ENCODE measurements at regions not wholly inside any gene's neighbourhood (a gene's known extent, or its start where the extent isn't known, plus 50 kb on each side); places are given as distances from the start of the nearest gene placed in this dataset.

DNA sequence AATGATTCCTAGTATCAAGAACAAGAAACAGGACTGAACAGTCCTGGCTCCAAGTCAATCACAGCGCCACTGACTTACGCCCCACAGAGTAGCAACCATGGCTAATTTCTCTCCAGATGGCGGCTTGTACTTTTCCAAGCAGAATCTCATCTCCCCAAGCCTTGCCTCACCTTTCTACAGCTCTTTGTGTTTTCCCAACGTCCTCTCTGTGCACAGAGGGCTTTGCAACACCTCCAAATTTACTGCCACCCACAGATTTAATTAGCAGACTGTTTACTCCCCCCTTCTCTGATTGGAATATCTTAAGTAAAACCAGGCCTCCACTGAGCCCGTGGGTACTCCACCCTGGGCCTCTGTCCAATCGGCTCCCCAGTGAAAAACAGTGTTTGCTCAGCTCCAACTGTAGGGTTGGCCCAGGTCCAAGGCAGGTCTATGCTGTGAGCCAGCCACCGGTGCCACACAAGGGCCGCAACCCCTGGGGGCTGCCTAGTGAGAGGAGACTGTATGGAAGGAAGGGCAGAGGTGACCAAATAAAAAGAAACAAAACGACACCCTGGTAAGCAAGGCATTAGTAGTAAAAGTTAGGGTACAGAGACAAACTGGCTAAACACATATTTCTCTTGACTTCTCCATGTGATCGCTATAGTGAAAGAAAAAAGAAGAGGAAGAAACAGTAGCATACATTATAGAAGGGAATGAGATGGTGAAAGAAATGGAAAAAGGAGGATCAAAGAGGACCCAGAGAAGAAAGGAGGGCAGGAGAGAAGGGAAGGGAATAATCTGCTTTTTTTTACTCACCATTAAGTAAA, 128.4 kb upstream of the SOD1 start:
- TF ChIP-seq GABPA (IDR thresholded peaks at IDR 0.05; ENCODE audit: low read depth) (no peak), POLR2A (IDR thresholded peaks at IDR 0.05; ENCODE audit: low read depth, low read length) (no peak), MTA2 (IDR thresholded peaks at IDR 0.05; ENCODE audit: low read depth) (no peak), ZNF274 (IDR thresholded peaks at IDR 0.05; ENCODE audit: insufficient read depth, insufficient read length) (no peak), EZH2 (IDR thresholded peaks at IDR 0.05; ENCODE audit: borderline replicate concordance, control insufficient read depth, low read depth, low read length) (no peak), POLR2AphosphoS5 (IDR thresholded peaks at IDR 0.05; ENCODE audit: low read length) (no peak), CHD2 (IDR thresholded peaks at IDR 0.05; ENCODE audit: borderline replicate concordance, low read depth, low read length) (no peak), JUND (IDR thresholded peaks at IDR 0.05; ENCODE audit: low read depth, low read length) (no peak)
- TF ChIP-seq, protein P1, sequence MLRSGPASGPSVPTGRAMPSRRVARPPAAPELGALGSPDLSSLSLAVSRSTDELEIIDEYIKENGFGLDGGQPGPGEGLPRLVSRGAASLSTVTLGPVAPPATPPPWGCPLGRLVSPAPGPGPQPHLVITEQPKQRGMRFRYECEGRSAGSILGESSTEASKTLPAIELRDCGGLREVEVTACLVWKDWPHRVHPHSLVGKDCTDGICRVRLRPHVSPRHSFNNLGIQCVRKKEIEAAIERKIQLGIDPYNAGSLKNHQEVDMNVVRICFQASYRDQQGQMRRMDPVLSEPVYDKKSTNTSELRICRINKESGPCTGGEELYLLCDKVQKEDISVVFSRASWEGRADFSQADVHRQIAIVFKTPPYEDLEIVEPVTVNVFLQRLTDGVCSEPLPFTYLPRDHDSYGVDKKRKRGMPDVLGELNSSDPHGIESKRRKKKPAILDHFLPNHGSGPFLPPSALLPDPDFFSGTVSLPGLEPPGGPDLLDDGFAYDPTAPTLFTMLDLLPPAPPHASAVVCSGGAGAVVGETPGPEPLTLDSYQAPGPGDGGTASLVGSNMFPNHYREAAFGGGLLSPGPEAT (IDR thresholded peaks at IDR 0.05; ENCODE audit: low read depth) = no peak
